Liver (tissue), 3 donors: ENCODE measurements at regions not wholly inside any gene's neighbourhood (a gene's known extent, or its start where the extent isn't known, plus 50 kb on each side); places are given as distances from the start of the nearest gene placed in this dataset.

Source experiments
- ATF3 ChIP-seq: IDR thresholded peaks from 2 replicates; pipeline ENCODE4 v1.6.1; 2016; ENCODE audit warnings: antibody characterized with exemption
- CTCF ChIP-seq: fragments of 150-350 bp; IDR thresholded peaks from 2 replicates; pipeline ENCODE4 v1.5.1; 2017; ENCODE audit warnings: improper control_type of control experiment, low read depth, low read length; ENCODE audit not compliant: missing input control
- EGR1 ChIP-seq, 2 donors: IDR thresholded peaks; 2 replicates each; pipeline ENCODE4 v1.6.1; 2016 to 2018; ENCODE audit warnings: antibody characterized with exemption in 2 of 2, low read depth in 2 of 2
- FOXA2 ChIP-seq: IDR thresholded peaks from 2 replicates; pipeline ENCODE4 v1.6.1; 2016; ENCODE audit warnings: antibody characterized with exemption
- JUND ChIP-seq, 2 donors: IDR thresholded peaks; 2 replicates each; pipeline ENCODE4 v1.6.1; 2016; ENCODE audit warnings: antibody characterized with exemption in 2 of 2
- RAD21 ChIP-seq, 2 donors: IDR thresholded peaks; 2 replicates each; pipeline ENCODE4 v1.6.1; 2016; ENCODE audit warnings: antibody characterized with exemption in 2 of 2, mild to moderate bottlenecking in 2 of 2
- REST ChIP-seq: IDR thresholded peaks from 2 replicates; pipeline ENCODE4 v1.6.1; 2016; ENCODE audit warnings: antibody characterized with exemption, mild to moderate bottlenecking
- SP1 ChIP-seq: IDR thresholded peaks from 2 replicates; pipeline ENCODE4 v1.6.1; 2018; ENCODE audit warnings: antibody characterized with exemption, mild to moderate bottlenecking
- TAF1 ChIP-seq: conservative IDR thresholded peaks from 2 replicates; pipeline ENCODE4 v1.6.1; 2016; ENCODE audit warnings: antibody characterized with exemption, mild to moderate bottlenecking
- YY1 ChIP-seq: IDR thresholded peaks from 2 replicates; pipeline ENCODE4 v1.6.1; 2016; ENCODE audit warnings: antibody characterized with exemption, mild to moderate bottlenecking
- TF ChIP-seq, protein P1 (sequence below): IDR thresholded peaks from 2 replicates; pipeline ENCODE4 v1.6.1; 2016; ENCODE audit warnings: antibody characterized with exemption
- TF ChIP-seq, protein P2 (sequence below): IDR thresholded peaks from 2 replicates; pipeline ENCODE4 v1.6.1; 2016; ENCODE audit warnings: antibody characterized with exemption
- donor health status: healthy.
- donor health status: healthy.

DNA sequence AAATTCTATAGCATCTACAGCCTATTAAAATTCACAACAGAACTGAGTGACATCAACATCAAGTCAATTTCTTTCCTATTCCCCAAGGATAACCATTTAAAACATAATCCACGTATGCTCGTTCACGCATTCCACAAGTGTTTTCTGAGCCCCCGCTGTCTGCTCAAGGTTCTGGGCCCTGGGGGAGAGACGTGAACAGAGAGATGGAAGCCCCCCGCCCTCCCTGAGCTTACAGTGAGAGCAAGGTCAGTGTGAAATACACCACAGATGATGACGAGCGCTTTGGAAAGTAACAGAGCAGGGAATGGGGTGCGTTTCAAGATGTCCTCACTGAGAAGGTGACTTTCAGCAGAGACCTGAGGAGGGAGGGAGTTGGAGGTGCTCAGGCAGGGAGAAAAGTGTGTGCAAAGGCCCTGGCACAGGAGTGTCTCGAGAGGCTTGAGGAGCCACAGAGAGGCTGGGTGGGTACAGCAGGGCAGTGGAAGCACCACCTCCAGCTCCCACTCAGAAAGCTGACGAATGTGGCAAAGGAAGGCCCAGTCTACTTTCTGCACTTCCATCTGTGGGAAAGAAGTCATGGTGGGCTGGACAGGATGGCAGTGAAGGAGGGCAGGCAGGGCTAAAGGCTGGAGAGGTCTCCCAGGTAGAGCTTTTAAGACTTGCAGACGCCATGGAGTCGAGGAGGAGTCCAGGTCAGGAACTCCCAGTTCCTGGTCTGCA is 88.3 kb downstream of the DLL1 start:
- TF ChIP-seq CTCF: no peak
- TF ChIP-seq RAD21 (IDR thresholded peaks at IDR 0.05): no peak
- TF ChIP-seq, protein P1, sequence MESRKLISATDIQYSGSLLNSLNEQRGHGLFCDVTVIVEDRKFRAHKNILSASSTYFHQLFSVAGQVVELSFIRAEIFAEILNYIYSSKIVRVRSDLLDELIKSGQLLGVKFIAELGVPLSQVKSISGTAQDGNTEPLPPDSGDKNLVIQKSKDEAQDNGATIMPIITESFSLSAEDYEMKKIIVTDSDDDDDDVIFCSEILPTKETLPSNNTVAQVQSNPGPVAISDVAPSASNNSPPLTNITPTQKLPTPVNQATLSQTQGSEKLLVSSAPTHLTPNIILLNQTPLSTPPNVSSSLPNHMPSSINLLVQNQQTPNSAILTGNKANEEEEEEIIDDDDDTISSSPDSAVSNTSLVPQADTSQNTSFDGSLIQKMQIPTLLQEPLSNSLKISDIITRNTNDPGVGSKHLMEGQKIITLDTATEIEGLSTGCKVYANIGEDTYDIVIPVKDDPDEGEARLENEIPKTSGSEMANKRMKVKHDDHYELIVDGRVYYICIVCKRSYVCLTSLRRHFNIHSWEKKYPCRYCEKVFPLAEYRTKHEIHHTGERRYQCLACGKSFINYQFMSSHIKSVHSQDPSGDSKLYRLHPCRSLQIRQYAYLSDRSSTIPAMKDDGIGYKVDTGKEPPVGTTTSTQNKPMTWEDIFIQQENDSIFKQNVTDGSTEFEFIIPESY: no peak
- TF ChIP-seq REST: no peak
- TF ChIP-seq JUND (IDR thresholded peaks at IDR 0.05): no peak
- TF ChIP-seq FOXA2: no peak
- no peak for TF ChIP-seq TAF1
- TF ChIP-seq YY1: no peak
- TF ChIP-seq ATF3: no peak
- TF ChIP-seq EGR1 (IDR thresholded peaks at IDR 0.05; ENCODE audit: low read depth in 2 of 2): no peak
- TF ChIP-seq, protein P2, sequence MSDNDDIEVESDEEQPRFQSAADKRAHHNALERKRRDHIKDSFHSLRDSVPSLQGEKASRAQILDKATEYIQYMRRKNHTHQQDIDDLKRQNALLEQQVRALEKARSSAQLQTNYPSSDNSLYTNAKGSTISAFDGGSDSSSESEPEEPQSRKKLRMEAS: no peak
- no peak for TF ChIP-seq SP1
